Endothelial cell of umbilical vein (primary cell): ENCODE measurements at regions not wholly inside any gene's neighbourhood (a gene's known extent, or its start where the extent isn't known, plus 50 kb on each side); places are given as distances from the start of the nearest gene placed in this dataset.

Experiments
- BruUV-seq: library from RNA; stranded (reverse); fragments of 400-500 nt; replicated peaks from 2 replicates; lab custom pipeline; 2021; lab: Mats Ljungman, UMichigan
- CTCF ChIA-PET: fragments of 300-600, 350-600 bp; sonication (Branson Sonifier 250); formaldehyde crosslinking; loops from one replicate; lab custom pipeline; 2021; ENCODE audit warnings: antibody characterized with exemption, inconsistent platforms; lab: Charles Lee
- POLR2A ChIA-PET: fragments of 300-600, 350-600 bp; sonication (Branson Sonifier 250); formaldehyde crosslinking; loops from one replicate; lab custom pipeline; 2021; ENCODE audit warnings: antibody characterized with exemption, inconsistent platforms; lab: Charles Lee
- DNase-seq: peaks from one replicate; pipeline ENCODE4 v3.0.0-alpha.2; 2011; ENCODE audit warnings: low read depth, low spot score
- FAIRE-seq: peaks from 2 replicates; lab custom pipeline; 2011; peaks lifted over from hg19 to GRCh38; lab: Jason Lieb, UNC
- H2AFZ ChIP-seq: 2 replicates; pipeline ENCODE4 v1.6.0; 2012; ENCODE audit warnings: low read depth, low read length, control low read depth, inconsistent platforms
- H3K27ac ChIP-seq: 2 replicates; pipeline ENCODE4 v1.5.1; 2011; ENCODE audit warnings: low read depth, mild to moderate bottlenecking, control low read depth, low read length, moderate library complexity; ENCODE audit not compliant: insufficient read depth
- H3K27me3 ChIP-seq, 2 experiments: 2 replicates each; pipeline versions ENCODE4 v1.6.0 to v1.6.1; 2011; ENCODE audit warnings: low read length in 2 of 2, mixed read lengths in 1 of 2; ENCODE audit not compliant: control insufficient read depth in 2 of 2, insufficient read depth in 2 of 2
- H3K36me3 ChIP-seq, 2 experiments: 2 replicates in 1 of 2; 3 replicates in 1 of 2; pipeline ENCODE4 v1.5.1; 2011; ENCODE audit warnings: low read length in 2 of 2, mild to moderate bottlenecking in 1 of 2, moderate library complexity in 1 of 2; ENCODE audit not compliant: control insufficient read depth in 2 of 2, insufficient read depth in 2 of 2; ENCODE audit errors: extremely low read depth in 1 of 2
- H3K4me1 ChIP-seq: 3 replicates; pipeline ENCODE4 v1.5.1; 2011; ENCODE audit warnings: mild to moderate bottlenecking, low read length; ENCODE audit not compliant: control insufficient read depth, insufficient read depth; ENCODE audit errors: extremely low read depth
- H3K4me2 ChIP-seq: 2 replicates; pipeline ENCODE4 v1.6.1; 2011; ENCODE audit warnings: low read length, control low read depth, mixed read lengths; ENCODE audit not compliant: insufficient read depth
- H3K4me3 ChIP-seq, 3 experiments: fragments of 200-600 bp in 1 of 3; sonication (generic), shearing (Covaris generic) in 1 of 3; replicated peaks in 1 of 3; 2 replicates each; pipeline ENCODE4 v1.5.1; 2011 to 2016; ENCODE audit warnings: control low read depth in 3 of 3, low read length in 3 of 3, mild to moderate bottlenecking in 2 of 3, inconsistent platforms in 1 of 3, low read depth in 1 of 3, moderate library complexity in 1 of 3; ENCODE audit not compliant: insufficient read depth in 1 of 3
- H3K79me2 ChIP-seq: 2 replicates; pipeline ENCODE4 v1.6.0; 2012; ENCODE audit warnings: low read length, inconsistent platforms; ENCODE audit not compliant: control insufficient read depth, insufficient read depth
- H3K9ac ChIP-seq: replicated peaks from 2 replicates; pipeline ENCODE3; 2011; ENCODE audit warnings: low read length, control low read depth; ENCODE audit not compliant: insufficient read depth; ENCODE audit errors: extremely low read depth
- H3K9me1 ChIP-seq: replicated peaks from 3 replicates; pipeline ENCODE4 v1.6.0; 2011; ENCODE audit warnings: mild to moderate bottlenecking, low read length; ENCODE audit not compliant: control insufficient read depth, insufficient read depth; ENCODE audit errors: extremely low read depth
- H3K9me3 ChIP-seq: replicated peaks from 2 replicates; pipeline ENCODE4 v1.5.1; 2012; ENCODE audit warnings: low read length, inconsistent platforms; ENCODE audit not compliant: control insufficient read depth, insufficient read depth
- H4K20me1 ChIP-seq: replicated peaks from 2 replicates; pipeline ENCODE3; 2011; ENCODE audit warnings: mild to moderate bottlenecking, low read length; ENCODE audit not compliant: control insufficient read depth, insufficient read depth; ENCODE audit errors: extremely low read depth
- CTCF ChIP-seq, 2 donors: IDR thresholded peaks; 1 replicate in 1 of 2; 2 replicates in 1 of 2; pipeline ENCODE4 v1.5.1; 2011; ENCODE audit warnings: low read length in 2 of 2, mild to moderate bottlenecking in 2 of 2, moderate library complexity in 2 of 2, control low read depth in 1 of 2, inconsistent platforms in 1 of 2, low read depth in 1 of 2; ENCODE audit not compliant: insufficient read depth in 1 of 2; ENCODE audit errors: extremely low read depth in 1 of 2
- EZH2 ChIP-seq: IDR thresholded peaks from 2 replicates; pipeline ENCODE4 v1.6.1; 2012; ENCODE audit warnings: borderline replicate concordance, low read depth, mild to moderate bottlenecking, moderate library complexity, low read length, inconsistent platforms; ENCODE audit not compliant: severe bottlenecking
- FOS ChIP-seq: IDR thresholded peaks from 2 replicates; pipeline ENCODE4 v1.6.1; 2011; ENCODE audit warnings: mild to moderate bottlenecking, low read length, moderate library complexity, borderline replicate concordance; ENCODE audit not compliant: insufficient read depth
- GATA2 ChIP-seq: IDR thresholded peaks from 2 replicates; pipeline ENCODE4 v1.7.0; 2011; ENCODE audit warnings: low read depth, mild to moderate bottlenecking, moderate library complexity, mixed read lengths, low read length; ENCODE audit not compliant: insufficient read length, insufficient read depth
- JUN ChIP-seq: IDR thresholded peaks from 2 replicates; pipeline ENCODE4 v1.6.1; 2011; ENCODE audit warnings: borderline replicate concordance, low read depth; ENCODE audit not compliant: insufficient read length, insufficient read depth
- MAX ChIP-seq: IDR thresholded peaks from 2 replicates; pipeline ENCODE4 v1.6.1; 2011; ENCODE audit not compliant: insufficient read depth, insufficient read length
- MYC ChIP-seq: IDR thresholded peaks from one replicate; pipeline ENCODE4 v1.6.1; 2011; ENCODE audit warnings: mild to moderate bottlenecking, low read depth, low read length
- POLR2A ChIP-seq: IDR thresholded peaks from 2 replicates; pipeline ENCODE4 v1.6.1; 2012; ENCODE audit warnings: low read depth, mild to moderate bottlenecking, control low read depth, low read length
- POLR2AphosphoS5 ChIP-seq: IDR thresholded peaks from 2 replicates; pipeline ENCODE4 v1.6.1; 2012; ENCODE audit warnings: low read depth, mild to moderate bottlenecking, control low read depth, low read length, moderate library complexity; ENCODE audit not compliant: insufficient read depth
- dilution Hi-C: fragments of 300-500 bp; cut with MboI; formaldehyde crosslinking; loops from one replicate; pipeline ENCODE4 v1.15.0; 2019; ENCODE audit warnings: low sequenced_read_pairs; ENCODE audit not compliant: extremely low pct_ligation_motif_present
- intact Hi-C: fragments of 100-400 bp; cut with micrococcal nuclease; formaldehyde crosslinking; loops from one replicate; pipeline ENCODE4 v1.10.0; 2022

GRCh38 chr6:159404296-159404695, 235.1 kb downstream of the FNDC1 start:
- CTCF ChIA-PET: no interaction called here
- H3K27me3 ChIP-seq: no peaks in the 10 kb centered on the region
- FAIRE-seq (no peak), DNase-seq (no peak)
- no peak for TF ChIP-seq CTCF (IDR thresholded peaks at IDR 0.05; ENCODE audit: extremely low read depth in 1 of 2, insufficient read depth in 1 of 2, low read depth in 1 of 2, low read length in 2 of 2)
- no peaks in the 10 kb centered on the region for H3K36me3 ChIP-seq
- dilution Hi-C loops: no loop called here
- no peak overlapping the region for H3K4me2 ChIP-seq
- H2AFZ ChIP-seq: no peak overlapping the region
- no peak overlapping the region for H3K9ac ChIP-seq
- intact Hi-C loops: no loop called here
- H3K27ac ChIP-seq: no peak overlapping the region
- no peaks in the 10 kb centered on the region for H3K9me1 ChIP-seq
- no TSS peak for BruUV-seq
- POLR2A ChIA-PET: no interaction called here
- no peaks in the 10 kb centered on the region for H3K9me3 ChIP-seq
- no peaks in the 10 kb centered on the region for H4K20me1 ChIP-seq
- H3K4me1 ChIP-seq: no peaks in the 10 kb centered on the region
- no peaks in the 10 kb centered on the region for H3K79me2 ChIP-seq
- no peak overlapping the region for H3K4me3 ChIP-seq

GRCh38 chr6:159400826-159401225, 231.6 kb downstream of the FNDC1 start:
- Histone ChIP-seq H3K27ac (no peak overlapping the region), H3K27me3 (no peaks in the 10 kb centered on the region), H3K79me2 (no peaks in the 10 kb centered on the region), H3K36me3 (no peaks in the 10 kb centered on the region), H3K4me2 (no peak overlapping the region), H3K4me1 (no peaks in the 10 kb centered on the region), H2AFZ (no peak overlapping the region), H3K4me3 (no peak overlapping the region), H4K20me1 (no peaks in the 10 kb centered on the region), H3K9ac (no peak overlapping the region), H3K9me1 (no peaks in the 10 kb centered on the region), H3K9me3 (no peaks in the 10 kb centered on the region)
- BruUV-seq: no TSS peak
- TF ChIP-seq POLR2AphosphoS5 (no peak), GATA2 (no peak), JUN (no peak), FOS (no peak), MAX (no peak), CTCF (IDR thresholded peaks at IDR 0.05; ENCODE audit: extremely low read depth in 1 of 2, insufficient read depth in 1 of 2, low read depth in 1 of 2, low read length in 2 of 2) (no peak), MYC (no peak), EZH2 (no peak), POLR2A (no peak)
- CTCF ChIA-PET: no interaction called here
- POLR2A ChIA-PET: no interaction called here
- no peak for FAIRE-seq
- intact Hi-C loops: no loop called here
- DNase-seq: no peak
- dilution Hi-C loops: no loop called here
